HEK293 (cell line): ENCODE measurements at regions not wholly inside any gene's neighbourhood (a gene's known extent, or its start where the extent isn't known, plus 50 kb on each side); places are given as distances from the start of the nearest gene placed in this dataset.

Experiments
- CTCF ChIA-PET: fragments of 350-600 bp; formaldehyde crosslinking; extraction: SDS; loops from one replicate; lab custom pipeline; 2021; ENCODE audit warnings: antibody characterized with exemption; lab: Yijun Ruan, JAX
- POLR2A ChIA-PET: fragments of 300-600 bp; formaldehyde crosslinking; extraction: SDS; loops from one replicate; lab custom pipeline; 2020; ENCODE audit warnings: antibody characterized with exemption, inconsistent platforms; lab: Yijun Ruan, JAX
- H3K27ac ChIP-seq: fragments of 200-500 bp; sonication (Bioruptor generic); 2 replicates; pipeline ENCODE4 v1.5.1; 2014; ENCODE audit warnings: low read depth, low read length, control low read depth, inconsistent platforms; ENCODE audit errors: extremely low read depth
- H3K36me3 ChIP-seq, 2 experiments: fragments of 200-500 bp in 1 of 2; sonication (Bioruptor generic) in 1 of 2; 1 replicate in 1 of 2; 2 replicates in 1 of 2; pipeline ENCODE4 v1.5.1; 2014 to 2017; ENCODE audit warnings: inconsistent platforms in 2 of 2, low read length in 2 of 2; ENCODE audit not compliant: control insufficient read depth in 2 of 2, insufficient read depth in 1 of 2
- H3K4me1 ChIP-seq: fragments of 200-500 bp; sonication (Bioruptor generic); 2 replicates; pipeline ENCODE4 v1.5.1; 2014; ENCODE audit warnings: mild to moderate bottlenecking, low read length, inconsistent platforms; ENCODE audit not compliant: control insufficient read depth, insufficient read depth
- H3K4me3 ChIP-seq: 2 replicates; pipeline ENCODE4 v1.5.1; 2011; ENCODE audit warnings: low read depth, mild to moderate bottlenecking, control low read depth, low read length, moderate library complexity
- H3K9me3 ChIP-seq: fragments of 200-500 bp; sonication (Bioruptor generic); 2 replicates; pipeline ENCODE4 v1.5.1; 2014; ENCODE audit warnings: low read depth, low read length, inconsistent platforms; ENCODE audit not compliant: control insufficient read depth, insufficient read depth
- HOXA7 ChIP-seq: sonication (generic); formaldehyde crosslinking; IDR thresholded peaks from 2 replicates; pipeline ENCODE4 v1.8.1; 2022; ENCODE audit warnings: missing genetic modification reagents, borderline replicate concordance
- REST ChIP-seq: fragments of 450-650 bp; formaldehyde crosslinking; IDR thresholded peaks from 2 replicates; pipeline ENCODE4 v1.5.1; 2016; ENCODE audit warnings: missing biosample characterization, missing genetic modification characterization
- TRIM28 ChIP-seq: IDR thresholded peaks from 2 replicates; pipeline ENCODE4 v1.6.1; 2011; ENCODE audit warnings: low read length, control low read depth, borderline replicate concordance
- ZBTB17 ChIP-seq: fragments of 450-650 bp; formaldehyde crosslinking; IDR thresholded peaks from 2 replicates; pipeline ENCODE4 v1.5.1; 2016; ENCODE audit warnings: missing biosample characterization, missing genetic modification characterization
- ZBTB26 ChIP-seq: fragments of 450-650 bp; formaldehyde crosslinking; optimal IDR thresholded peaks from 2 replicates; pipeline ENCODE3; 2016; ENCODE audit warnings: missing biosample characterization, mild to moderate bottlenecking, missing genetic modification characterization
- ZBTB44 ChIP-seq: fragments of 450-650 bp; IDR thresholded peaks from 2 replicates; pipeline ENCODE4 v1.5.1; 2018; ENCODE audit warnings: missing biosample characterization, mild to moderate bottlenecking, missing genetic modification characterization
- ZBTB8A ChIP-seq: fragments of 450-650 bp; formaldehyde crosslinking; IDR thresholded peaks from 2 replicates; pipeline ENCODE4 v1.5.1; 2016; ENCODE audit warnings: missing biosample characterization, missing genetic modification characterization
- ZNF112 ChIP-seq: fragments of 450-650 bp; formaldehyde crosslinking; IDR thresholded peaks from 2 replicates; pipeline ENCODE4 v1.5.0; 2017; ENCODE audit warnings: missing biosample characterization, missing genetic modification characterization
- ZNF121 ChIP-seq: fragments of 450-650 bp; formaldehyde crosslinking; IDR thresholded peaks from 2 replicates; pipeline ENCODE4 v1.5.1; 2016; ENCODE audit warnings: missing biosample characterization, missing genetic modification characterization
- ZNF18 ChIP-seq: fragments of 450-650 bp; formaldehyde crosslinking; IDR thresholded peaks from 2 replicates; pipeline ENCODE4 v1.5.1; 2016; ENCODE audit warnings: missing biosample characterization, missing genetic modification characterization
- ZNF211 ChIP-seq: fragments of 450-650 bp; formaldehyde crosslinking; IDR thresholded peaks from 2 replicates; pipeline ENCODE4 v1.5.1; 2016; ENCODE audit warnings: low read depth, missing biosample characterization, missing genetic modification characterization
- ZNF350 ChIP-seq: fragments of 450-650 bp; formaldehyde crosslinking; IDR thresholded peaks from 2 replicates; pipeline ENCODE4 v1.5.0; 2017; ENCODE audit warnings: missing biosample characterization, mild to moderate bottlenecking, missing genetic modification characterization
- ZNF521 ChIP-seq: fragments of 450-650 bp; formaldehyde crosslinking; IDR thresholded peaks from 2 replicates; pipeline ENCODE4 v1.5.1; 2017; ENCODE audit warnings: missing biosample characterization, mild to moderate bottlenecking, missing genetic modification characterization
- ZNF629 ChIP-seq: fragments of 450-650 bp; formaldehyde crosslinking; IDR thresholded peaks from 2 replicates; pipeline ENCODE4 v1.5.1; 2017; ENCODE audit warnings: missing biosample characterization, missing genetic modification characterization
- ZNF658 ChIP-seq: fragments of 450-650 bp; formaldehyde crosslinking; IDR thresholded peaks from 2 replicates; pipeline ENCODE4; 2016; ENCODE audit warnings: missing biosample characterization, missing genetic modification characterization
- ZNF777 ChIP-seq: fragments of 450-650 bp; formaldehyde crosslinking; IDR thresholded peaks from 2 replicates; pipeline ENCODE4 v1.5.1; 2017; ENCODE audit warnings: missing biosample characterization, missing genetic modification characterization, borderline replicate concordance

- Histone ChIP-seq H3K4me1 (no peaks in the 10 kb centered on the region), H3K36me3 (no peaks in the 10 kb centered on the region), H3K9me3 (no peaks in the 10 kb centered on the region), H3K27ac (no peak overlapping the region), H3K4me3 (no peak overlapping the region)
- CTCF ChIA-PET, result no interaction called here
- TF ChIP-seq REST (tag by site-specific recombination), result no peak
- TF ChIP-seq ZBTB26, result no peak
- TF ChIP-seq ZNF112 (tag by site-specific recombination), result no peak
- TF ChIP-seq ZNF121 (tag by site-specific recombination), result no peak
- no peak for TF ChIP-seq ZBTB17 (tag by site-specific recombination)
- TF ChIP-seq ZBTB8A (tag by site-specific recombination), result no peak
- no peak for TF ChIP-seq HOXA7 (CRISPR knock-in tag)
- TF ChIP-seq ZNF211, result no peak
- TF ChIP-seq TRIM28, result no peak
- no peak for TF ChIP-seq ZNF777 (tag by site-specific recombination)
- POLR2A ChIA-PET, result no interaction called here
Measured at GRCh38 chr5:89473196-89473595, 590.2 kb upstream of the MEF2C start.

- H3K9me3 ChIP-seq, result no peaks in the 10 kb centered on the region
- H3K36me3 ChIP-seq, result no peaks in the 10 kb centered on the region
- H3K27ac ChIP-seq, result no peak overlapping the region
- no peak overlapping the region for H3K4me3 ChIP-seq
- ChIA-PET POLR2A (no interaction called here), CTCF (no interaction called here)
- no peaks in the 10 kb centered on the region for H3K4me1 ChIP-seq
- TF ChIP-seq ZNF350 (tag by site-specific recombination), result no peak
- TF ChIP-seq ZNF18 (tag by site-specific recombination), result no peak
- TF ChIP-seq ZNF521 (tag by site-specific recombination), result no peak
- no peak for TF ChIP-seq ZNF658 (tag by site-specific recombination)
- no peak for TF ChIP-seq ZBTB44 (tag by site-specific recombination)
- TF ChIP-seq ZNF629 (tag by site-specific recombination), result no peak
Measured at GRCh38 chr5:89471541-89471940, 588.6 kb upstream of the MEF2C start.
